GM13976 (cell line): ENCODE measurements at regions not wholly inside any gene's neighbourhood (a gene's known extent, or its start where the extent isn't known, plus 50 kb on each side); places are given as distances from the start of the nearest gene placed in this dataset.

Experiments
- DNase-seq: peaks from one replicate; pipeline ENCODE4 v3.0.0; 2012; ENCODE audit warnings: low spot score
- CTCF ChIP-seq: IDR thresholded peaks from 2 replicates; pipeline ENCODE4 v1.5.1; 2012; ENCODE audit warnings: borderline replicate concordance, mild to moderate bottlenecking; ENCODE audit not compliant: insufficient read depth; ENCODE audit errors: extremely low read depth, missing control alignments, control extremely low read depth
- in situ Hi-C: fragments of 300-500 bp; cut with MboI; formaldehyde crosslinking; loops from one replicate; pipeline ENCODE4 v1.12.0; 2022; ENCODE audit warnings: low sequenced_read_pairs, mixed read lengths, inconsistent platforms; ENCODE audit not compliant: unreplicated experiment

GRCh38 chr5:74409712-74410111, 230.8 kb downstream of the ENC1 start:
- in situ Hi-C loops, result no loop called here
- TF ChIP-seq CTCF, result no peak
- no peak for DNase-seq

- no peak for DNase-seq
- in situ Hi-C loops, result no loop called here
Observed at GRCh38 chr5:74409166-74409706, 231.3 kb downstream of the ENC1 start.

GRCh38 chr5:74408150-74409043, 232.1 kb downstream of the ENC1 start:
- in situ Hi-C loops, result no loop called here
- DNase-seq, result no peak
- no peak for TF ChIP-seq CTCF

More at GRCh38 chr5:74409166-74409706, 231.3 kb downstream of the ENC1 start:
- no peak for TF ChIP-seq CTCF

GRCh38 chr5:74407701-74408100, 232.8 kb downstream of the ENC1 start:
- no peak for TF ChIP-seq CTCF
- in situ Hi-C loops, result no loop called here
- no peak for DNase-seq

GRCh38 chr5:74406844-74407243, 233.7 kb downstream of the ENC1 start:
- TF ChIP-seq CTCF, result no peak
- DNase-seq, result no peak
- in situ Hi-C loops, result no loop called here

- no peak for DNase-seq
- in situ Hi-C loops, result no loop called here
- no peak for TF ChIP-seq CTCF
Observed at GRCh38 chr5:74405593-74405992, 234.9 kb downstream of the ENC1 start.
